ENCODE measurements at regions not wholly inside any gene's neighbourhood (a gene's known extent, or its start where the extent isn't known, plus 50 kb on each side); places are given as distances from the start of the nearest gene placed in this dataset.

DNA sequence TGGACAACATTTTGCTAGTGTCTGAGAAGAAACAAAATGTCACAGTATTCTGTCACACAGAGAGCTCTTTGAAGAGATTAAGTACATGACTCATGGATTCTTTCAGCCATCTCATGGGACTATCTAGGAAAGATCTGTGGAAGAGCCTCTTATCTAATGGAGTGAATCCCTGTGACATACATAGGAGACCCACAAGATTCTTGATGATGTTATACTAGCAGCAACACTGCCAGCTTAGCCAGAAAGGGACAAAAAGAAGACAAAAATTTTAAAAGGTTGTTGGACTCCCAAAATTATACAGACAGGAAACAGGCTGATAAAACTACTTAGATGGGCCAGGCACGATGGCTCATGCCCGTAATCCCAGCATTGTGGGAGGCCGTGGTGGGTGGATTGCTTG is 143.3 kb upstream of the MGAT5 start:
- Histone ChIP-seq H3K27me3 (ENCODE audit: control insufficient read depth, insufficient read depth) (no peaks in the 10 kb centered on the region), H3K4me1 (ENCODE audit: control insufficient read depth, insufficient read depth, low read length) (no peaks in the 10 kb centered on the region), H3K27ac (ENCODE audit: low read length) (no peak overlapping the region), H3K4me3 (ENCODE audit: low read length) (no peak overlapping the region), H3K9me3 (ENCODE audit: control insufficient read depth, low read length) (no peaks in the 10 kb centered on the region)
- 88% methylated on average over 3 of the region's 3 CpGs for WGBS
- ATAC-seq = no peak
- intact Hi-C loops (cut with DNase I) = loop anchor here in 2 of 4 donors (5.0 to 10.0 kb wide), 3 partner anchors 223 to 304 kb away; no protein-coding TSS in a partner anchor
- DNase-seq = no peak

DNA sequence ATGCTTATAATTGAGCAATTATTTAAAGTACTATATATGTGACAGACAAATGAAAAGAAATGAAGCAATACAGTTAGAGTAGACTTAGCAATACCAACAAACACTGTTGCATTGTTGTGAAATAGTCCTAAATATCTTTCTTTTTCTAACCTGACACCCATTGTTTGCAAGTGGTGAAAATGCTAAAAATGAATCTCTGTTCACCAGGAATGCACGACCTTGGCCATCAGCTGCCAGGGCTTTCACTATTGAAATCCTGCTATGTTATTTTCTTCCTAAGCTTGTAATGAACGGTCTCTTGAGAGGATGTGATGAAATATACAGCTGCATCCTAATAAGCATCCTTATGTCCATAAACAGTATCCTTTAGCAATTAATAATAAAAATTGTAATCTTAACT is 136.2 kb upstream of the MGAT5 start:
- 16% methylated on average over 2 of the region's 2 CpGs for WGBS
- H3K4me1 ChIP-seq (ENCODE audit: control insufficient read depth, insufficient read depth, low read length) = peaks cover 4% of the 10 kb centered on the region
- DNase-seq = no peak
- H3K9me3 ChIP-seq (ENCODE audit: control insufficient read depth, low read length) = no peaks in the 10 kb centered on the region
- H3K4me3 ChIP-seq (ENCODE audit: low read length) = no peak overlapping the region
- ATAC-seq = no peak
- no peaks in the 10 kb centered on the region for H3K27me3 ChIP-seq (ENCODE audit: control insufficient read depth, insufficient read depth)
- H3K27ac ChIP-seq (ENCODE audit: low read length) = no peak overlapping the region
- intact Hi-C loops (cut with DNase I) = loop anchor here (5.0 to 10.0 kb wide), 8 partner anchors 90 to 297 kb away; partner anchors contain the start of gene MGAT5 (in 1 of the 4)

DNA sequence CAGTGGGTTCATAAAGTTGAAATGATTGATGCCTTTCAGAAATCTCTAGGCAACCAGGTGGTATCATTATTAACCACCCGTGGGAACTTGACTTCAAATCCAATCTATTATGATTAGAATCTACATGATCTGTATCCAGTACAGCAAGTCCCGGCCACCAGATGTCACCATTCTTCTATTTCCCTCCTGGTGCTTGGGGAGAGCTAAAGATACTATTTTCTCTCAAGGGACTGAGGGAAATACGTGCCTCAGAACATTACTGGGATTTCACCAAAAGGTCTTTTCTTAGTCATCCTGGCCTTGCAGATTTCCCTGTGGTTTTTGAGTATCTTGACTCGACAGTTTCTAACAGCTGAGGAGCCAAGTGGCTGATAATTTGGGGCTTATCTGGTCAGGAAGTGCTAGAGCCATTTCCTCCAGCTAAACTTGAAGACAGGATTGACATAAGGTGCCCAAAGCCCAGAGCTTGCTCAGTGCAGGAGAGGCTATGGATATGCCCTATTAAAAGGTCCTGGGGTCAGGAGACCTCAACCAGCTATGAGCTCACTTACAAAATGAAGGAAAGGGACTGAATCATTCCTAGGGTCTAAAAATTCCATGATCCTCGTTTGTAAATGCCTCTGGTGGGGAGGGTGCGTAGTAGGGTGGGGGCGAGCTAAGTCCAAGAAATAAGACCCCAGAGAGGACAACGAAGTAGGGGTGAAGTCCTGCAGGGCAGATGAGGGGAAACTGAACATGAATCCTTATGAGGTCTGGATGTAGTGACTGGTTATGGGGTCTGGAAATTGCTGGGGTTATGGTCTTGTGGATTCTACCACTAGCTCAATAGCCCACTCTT is 135.4 kb upstream of the MGAT5 start:
- 20% methylated on average over 8 of the region's 8 CpGs for WGBS
- ATAC-seq (peak; percentile 67 to 69), DNase-seq (peak; percentile 87 to 92 (median 87))
- H3K9me3 ChIP-seq (ENCODE audit: control insufficient read depth, low read length) = no peaks in the 10 kb centered on the region
- H3K27ac ChIP-seq (ENCODE audit: low read length) = peak overlapping the region; percentile 7
- no peaks in the 10 kb centered on the region for H3K27me3 ChIP-seq (ENCODE audit: control insufficient read depth, insufficient read depth)
- no peak overlapping the region for H3K4me3 ChIP-seq (ENCODE audit: low read length)
- peaks cover 10% of the 10 kb centered on the region for H3K4me1 ChIP-seq (ENCODE audit: control insufficient read depth, insufficient read depth, low read length)
- intact Hi-C loops (cut with DNase I) = loop anchor here (5.0 to 10.0 kb wide), 8 partner anchors 89 to 296 kb away; partner anchors contain the start of gene MGAT5 (in 1 of the 4)

DNA sequence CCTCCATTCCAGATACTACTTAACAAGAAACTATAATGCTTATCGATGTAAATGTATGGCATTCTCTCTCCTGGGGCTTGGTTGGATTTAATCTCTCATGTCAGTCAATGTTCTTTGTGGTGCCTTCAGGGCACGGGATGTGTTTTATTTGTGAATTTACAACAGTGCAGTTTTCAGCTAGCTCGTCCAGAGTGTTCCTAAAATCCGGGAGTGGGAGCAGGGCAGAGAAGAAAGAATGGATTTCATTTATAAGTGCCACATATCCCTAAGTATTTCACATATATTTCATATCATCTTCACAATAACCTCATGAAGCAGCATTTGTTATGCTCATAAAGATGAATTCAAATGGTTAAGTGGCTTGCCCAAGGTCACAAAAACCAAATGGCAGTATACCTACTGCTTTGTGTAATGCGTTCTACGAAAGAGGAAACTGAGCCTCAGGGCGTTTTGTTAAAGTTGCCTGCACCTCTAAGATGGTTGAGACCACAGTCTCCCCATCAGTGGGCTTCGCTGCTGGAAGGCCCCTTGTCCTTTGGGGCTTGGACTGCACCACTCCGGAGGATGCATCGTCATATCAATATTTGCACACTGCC is 134.7 kb upstream of the MGAT5 start:
- intact Hi-C loops (cut with DNase I) = loop anchor here (5.0 to 10.0 kb wide), 8 partner anchors 88 to 296 kb away; partner anchors contain the start of gene MGAT5 (in 1 of the 4)
- no peaks in the 10 kb centered on the region for H3K9me3 ChIP-seq (ENCODE audit: control insufficient read depth, low read length)
- peaks cover 12% of the 10 kb centered on the region for H3K4me1 ChIP-seq (ENCODE audit: control insufficient read depth, insufficient read depth, low read length)
- ATAC-seq = no peak
- no peak for DNase-seq
- no peaks in the 10 kb centered on the region for H3K27me3 ChIP-seq (ENCODE audit: control insufficient read depth, insufficient read depth)
- H3K4me3 ChIP-seq (ENCODE audit: low read length) = peak overlapping the region; percentile 57
- peak overlapping the region; percentile 77 for H3K27ac ChIP-seq (ENCODE audit: low read length)
- WGBS = 16% methylated on average over 10 of the region's 10 CpGs

DNA sequence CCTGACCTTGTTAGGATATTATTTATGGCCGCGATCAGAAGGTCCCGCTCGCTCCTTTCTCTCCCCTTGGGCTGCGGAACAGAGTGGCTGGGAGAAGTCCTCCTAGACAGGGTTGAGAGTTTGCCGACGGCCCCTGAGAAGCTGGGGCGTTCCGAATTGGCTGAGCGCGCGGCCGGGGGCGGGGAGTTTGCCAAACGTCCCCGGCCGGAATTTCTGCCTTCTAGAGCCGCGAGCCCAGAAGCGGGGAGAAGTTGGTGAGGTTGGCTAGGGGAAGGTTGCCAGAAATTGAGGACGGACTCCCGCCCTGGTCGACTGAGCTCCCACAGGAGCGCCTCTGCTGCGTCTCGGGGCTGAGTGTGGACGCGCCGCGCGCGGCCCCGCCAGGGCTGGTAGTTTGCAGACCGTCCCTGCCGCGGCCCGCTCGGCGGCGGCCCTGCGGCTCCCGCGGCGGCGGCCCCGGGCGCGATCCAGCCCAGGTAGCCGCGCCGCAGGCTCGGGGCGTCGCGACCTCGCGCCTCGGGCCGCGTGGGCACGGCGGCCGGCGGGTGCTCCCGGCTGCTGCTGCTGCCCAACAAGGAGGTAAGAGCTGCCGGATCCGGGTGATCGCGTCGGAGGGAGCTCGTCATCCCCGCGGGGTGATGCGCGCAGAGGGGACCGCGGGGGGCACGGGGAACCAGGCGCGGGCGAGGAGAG is 134.0 kb upstream of the MGAT5 start:
- under 1% methylated on average over 81 of the region's 81 CpGs for WGBS

DNA sequence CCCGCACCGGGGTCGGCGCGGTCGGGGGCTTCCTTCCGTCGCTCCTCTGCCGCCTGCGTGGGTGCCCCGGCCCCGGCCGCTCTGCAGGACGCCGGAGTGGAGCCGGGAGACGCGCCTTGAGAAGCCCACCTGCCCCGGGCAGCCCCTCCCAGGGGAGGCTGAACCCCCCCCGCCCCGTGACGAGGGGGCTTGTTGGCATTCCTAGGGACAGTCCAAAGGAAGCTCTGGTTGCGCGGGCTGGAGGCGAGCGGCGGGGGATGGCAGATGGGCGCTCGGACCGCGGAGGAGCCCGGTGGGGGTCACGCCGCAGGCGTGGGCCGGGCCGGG is 133.5 kb upstream of the MGAT5 start:
- H3K27ac ChIP-seq (ENCODE audit: low read length) = peak overlapping the region; percentile 77
- no peaks in the 10 kb centered on the region for H3K9me3 ChIP-seq (ENCODE audit: control insufficient read depth, low read length)
- 0% methylated on average over 37 of the region's 37 CpGs for WGBS
- peak in 1 of 3 donors; percentile 75 for DNase-seq
- ATAC-seq = peak; percentile 10
- no peaks in the 10 kb centered on the region for H3K27me3 ChIP-seq (ENCODE audit: control insufficient read depth, insufficient read depth)
- peaks cover 18% of the 10 kb centered on the region for H3K4me1 ChIP-seq (ENCODE audit: control insufficient read depth, insufficient read depth, low read length)
- intact Hi-C loops (cut with DNase I) = loop anchor here (5.0 to 10.0 kb wide), 5 partner anchors 37 to 124 kb away; no protein-coding TSS in a partner anchor
- H3K4me3 ChIP-seq (ENCODE audit: low read length) = peak overlapping the region; percentile 57

More for the DNA sequence above, 134.0 kb upstream of the MGAT5 start:
- peak; percentile 86 to 88 for ATAC-seq
- intact Hi-C loops (cut with DNase I) = loop anchor here (5.0 to 10.0 kb wide), 13 partner anchors 37 to 295 kb away; partner anchors contain the start of gene MGAT5 (in 1 of the 4)
- Histone ChIP-seq H3K4me3 (ENCODE audit: low read length) (peak overlapping the region; percentile 57), H3K27ac (ENCODE audit: low read length) (peak overlapping the region; percentile 77), H3K27me3 (ENCODE audit: control insufficient read depth, insufficient read depth) (no peaks in the 10 kb centered on the region), H3K4me1 (ENCODE audit: control insufficient read depth, insufficient read depth, low read length) (peaks cover 16% of the 10 kb centered on the region), H3K9me3 (ENCODE audit: control insufficient read depth, low read length) (no peaks in the 10 kb centered on the region)
- peak; percentile 89 to 95 (median 94) for DNase-seq

DNA sequence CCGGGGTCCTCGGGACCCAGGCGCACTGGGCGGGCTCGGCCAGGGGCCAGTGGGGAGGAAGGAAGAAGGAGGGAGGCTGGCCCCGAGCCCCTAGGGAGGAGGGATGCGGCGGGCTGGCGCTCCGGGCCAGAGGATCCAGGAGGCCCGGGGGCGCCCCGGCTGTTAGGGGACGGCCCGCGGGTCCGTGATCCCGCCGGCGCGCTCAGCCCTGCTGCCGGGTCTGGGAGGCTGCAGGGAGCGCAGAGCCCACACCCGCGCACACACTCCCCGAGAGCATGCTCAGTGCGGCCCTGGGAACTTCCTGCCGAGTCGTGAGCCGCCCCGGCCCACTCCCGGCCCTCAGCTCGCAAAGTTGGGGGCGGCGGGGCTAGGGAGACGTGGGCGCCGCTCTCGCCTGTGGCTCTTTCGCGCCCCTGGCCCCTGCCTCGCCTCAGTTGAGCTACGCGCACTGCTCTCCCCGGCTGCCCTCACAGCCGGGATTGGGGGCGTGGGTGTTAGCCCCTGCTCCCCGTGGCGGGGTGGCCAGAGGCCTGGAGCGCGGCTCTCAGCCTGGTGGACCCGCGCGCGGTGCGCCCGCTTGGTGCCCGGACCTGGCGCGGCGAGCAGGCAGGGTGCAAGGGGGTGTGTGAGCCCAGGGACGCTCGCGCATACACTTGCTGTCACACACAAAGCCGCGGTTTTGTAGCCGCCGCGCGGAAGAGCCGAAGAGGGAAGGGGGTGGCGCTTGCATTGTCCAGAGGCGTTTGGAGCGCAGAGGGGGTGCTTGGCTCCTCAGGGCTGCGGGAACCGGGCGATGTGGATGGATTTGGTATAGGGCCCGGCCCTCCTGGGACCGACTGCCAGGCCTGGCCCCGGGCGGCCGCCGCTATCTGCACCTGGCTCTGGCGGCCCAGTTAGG is 132.9 kb upstream of the MGAT5 start:
- intact Hi-C loops (cut with DNase I) = loop anchor here (5.0 to 10.0 kb wide), 5 partner anchors 36 to 124 kb away; no protein-coding TSS in a partner anchor
- under 1% methylated on average over 84 of the region's 84 CpGs for WGBS

DNA sequence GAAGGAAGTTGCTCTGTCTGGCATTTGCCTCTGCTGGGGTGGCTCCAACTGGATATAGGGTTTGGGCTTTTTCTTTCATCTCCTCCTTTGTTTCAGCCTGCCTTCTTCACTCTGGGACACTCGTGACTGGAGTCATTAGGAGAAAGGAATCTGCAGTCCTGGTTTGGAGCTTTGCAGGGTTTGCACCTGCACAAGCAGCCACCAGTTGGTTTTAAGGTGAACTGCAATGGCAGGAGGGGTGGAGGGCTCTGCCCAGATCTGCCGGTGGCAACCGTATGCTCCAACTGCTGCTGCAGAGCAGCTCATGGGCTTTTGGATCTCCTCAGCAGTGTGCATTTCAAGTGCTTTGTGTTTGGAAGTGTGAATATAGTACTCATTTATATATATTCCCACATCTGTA is 131.3 kb upstream of the MGAT5 start:
- DNase-seq (no peak), ATAC-seq (no peak)
- Histone ChIP-seq H3K27me3 (ENCODE audit: control insufficient read depth, insufficient read depth) (no peaks in the 10 kb centered on the region), H3K4me3 (ENCODE audit: low read length) (no peak overlapping the region), H3K4me1 (ENCODE audit: control insufficient read depth, insufficient read depth, low read length) (peaks cover 28% of the 10 kb centered on the region), H3K27ac (ENCODE audit: low read length) (no peak overlapping the region), H3K9me3 (ENCODE audit: control insufficient read depth, low read length) (no peaks in the 10 kb centered on the region)
- intact Hi-C loops (cut with DNase I) = loop anchor here (5.0 to 10.0 kb wide), 5 partner anchors 35 to 122 kb away; no protein-coding TSS in a partner anchor
- 62% methylated on average over 3 of the region's 3 CpGs for WGBS

More for the DNA sequence above, 132.9 kb upstream of the MGAT5 start:
- Histone ChIP-seq H3K4me3 (ENCODE audit: low read length) (peak overlapping the region; percentile 57), H3K4me1 (ENCODE audit: control insufficient read depth, insufficient read depth, low read length) (peaks cover 23% of the 10 kb centered on the region), H3K27ac (ENCODE audit: low read length) (peak overlapping the region; percentile 77), H3K27me3 (ENCODE audit: control insufficient read depth, insufficient read depth) (no peaks in the 10 kb centered on the region), H3K9me3 (ENCODE audit: control insufficient read depth, low read length) (no peaks in the 10 kb centered on the region)
- DNase-seq = peak; percentile 73 to 90 (median 88)
- peak; percentile 81 to 84 for ATAC-seq

DNA sequence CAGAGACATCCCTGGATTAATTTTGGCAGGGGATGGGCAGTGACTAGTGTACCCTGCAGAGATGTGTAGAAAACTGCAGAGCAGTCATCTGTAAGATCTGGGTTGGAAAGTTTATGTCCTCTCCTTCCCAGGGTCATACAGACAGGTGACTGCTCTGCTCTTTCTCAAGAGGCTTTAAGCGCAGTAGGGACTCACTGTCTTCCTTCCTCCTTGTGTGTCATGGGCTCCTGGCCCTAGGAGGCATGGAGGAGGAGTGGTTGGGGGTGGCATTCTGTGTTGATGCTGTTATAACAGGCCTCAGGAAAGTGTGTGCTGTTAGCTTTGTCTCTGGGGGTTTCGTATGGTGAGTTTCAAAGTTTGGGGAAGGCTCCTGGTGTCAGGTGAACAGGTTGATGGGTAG is 130.5 kb upstream of the MGAT5 start:
- Histone ChIP-seq H3K9me3 (ENCODE audit: control insufficient read depth, low read length) (no peaks in the 10 kb centered on the region), H3K27ac (ENCODE audit: low read length) (no peak overlapping the region), H3K4me1 (ENCODE audit: control insufficient read depth, insufficient read depth, low read length) (peaks cover 28% of the 10 kb centered on the region), H3K27me3 (ENCODE audit: control insufficient read depth, insufficient read depth) (no peaks in the 10 kb centered on the region), H3K4me3 (ENCODE audit: low read length) (no peak overlapping the region)
- WGBS = 75% methylated on average over 2 of the region's 2 CpGs
- DNase-seq (no peak), ATAC-seq (no peak)
- intact Hi-C loops (cut with DNase I) = loop anchor here (5.0 to 10.0 kb wide), 5 partner anchors 34 to 121 kb away; no protein-coding TSS in a partner anchor

Measured in right cardiac atrium (tissue), 5 donors.